ENCODE measurements at regions not wholly inside any gene's neighbourhood (a gene's known extent, or its start where the extent isn't known, plus 50 kb on each side); places are given as distances from the start of the nearest gene placed in this dataset.

DNA sequence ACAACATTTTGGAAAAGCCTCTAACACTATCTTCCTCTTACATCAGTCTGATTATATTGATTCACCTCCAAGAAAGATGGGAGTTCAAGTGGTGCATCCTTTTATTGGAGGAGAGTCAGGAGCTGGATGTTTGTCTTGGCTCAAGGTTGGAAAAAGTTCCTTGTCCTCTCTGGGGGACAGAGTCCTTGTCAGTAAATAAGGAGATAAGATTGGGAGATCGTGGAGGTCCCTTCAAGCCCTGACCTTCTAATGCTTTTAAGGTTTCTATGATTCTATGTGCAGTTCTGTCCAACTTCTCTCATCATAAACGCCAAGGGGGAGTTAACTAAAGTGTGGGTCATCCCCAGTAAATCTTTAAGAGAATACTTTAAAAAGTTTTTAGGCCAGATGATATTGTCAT, 60.9 kb upstream of the CCBE1 start:
- DNase-seq (ENCODE audit: low spot score) = no peak

DNA sequence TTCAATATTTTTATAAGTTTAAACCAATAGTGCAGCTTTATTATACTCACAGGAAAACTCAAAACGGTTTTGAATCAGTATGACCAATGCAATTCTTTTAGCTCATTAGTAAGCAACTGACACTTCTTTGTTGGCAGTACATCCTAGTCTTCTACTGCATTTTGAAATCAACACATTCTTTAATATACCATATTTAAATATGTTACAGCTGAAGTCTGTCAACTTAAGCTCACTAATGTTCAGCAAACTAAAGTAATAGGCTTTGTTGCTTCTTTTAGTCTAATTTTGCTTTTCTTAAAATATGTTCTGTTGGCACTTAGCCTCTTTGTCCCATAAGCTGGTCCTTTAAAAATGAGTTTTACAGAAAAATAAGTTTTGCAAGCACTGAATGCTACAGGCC, 55.4 kb upstream of the CCBE1 start:
- DNase-seq (ENCODE audit: low spot score) = peak; percentile 7

DNA sequence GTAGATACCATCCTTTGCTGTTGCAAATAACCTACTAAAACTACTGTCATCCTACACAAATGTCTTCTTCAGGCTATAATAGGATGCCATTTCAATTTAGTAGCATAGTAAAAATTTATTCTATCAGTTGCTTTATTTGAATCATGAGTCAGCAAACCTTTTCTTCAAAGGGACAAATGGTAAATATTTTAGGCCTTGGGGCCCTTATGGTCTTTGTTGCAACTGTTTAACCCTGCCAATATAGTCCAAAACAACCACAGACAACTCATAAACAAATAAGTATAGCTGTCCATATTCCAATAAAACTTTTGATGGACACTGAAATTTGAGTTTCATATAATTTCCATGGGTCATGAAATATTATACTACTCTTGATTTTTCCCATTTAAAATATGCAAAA, 54.0 kb upstream of the CCBE1 start:
- DNase-seq (ENCODE audit: low spot score) = no peak

DNA sequence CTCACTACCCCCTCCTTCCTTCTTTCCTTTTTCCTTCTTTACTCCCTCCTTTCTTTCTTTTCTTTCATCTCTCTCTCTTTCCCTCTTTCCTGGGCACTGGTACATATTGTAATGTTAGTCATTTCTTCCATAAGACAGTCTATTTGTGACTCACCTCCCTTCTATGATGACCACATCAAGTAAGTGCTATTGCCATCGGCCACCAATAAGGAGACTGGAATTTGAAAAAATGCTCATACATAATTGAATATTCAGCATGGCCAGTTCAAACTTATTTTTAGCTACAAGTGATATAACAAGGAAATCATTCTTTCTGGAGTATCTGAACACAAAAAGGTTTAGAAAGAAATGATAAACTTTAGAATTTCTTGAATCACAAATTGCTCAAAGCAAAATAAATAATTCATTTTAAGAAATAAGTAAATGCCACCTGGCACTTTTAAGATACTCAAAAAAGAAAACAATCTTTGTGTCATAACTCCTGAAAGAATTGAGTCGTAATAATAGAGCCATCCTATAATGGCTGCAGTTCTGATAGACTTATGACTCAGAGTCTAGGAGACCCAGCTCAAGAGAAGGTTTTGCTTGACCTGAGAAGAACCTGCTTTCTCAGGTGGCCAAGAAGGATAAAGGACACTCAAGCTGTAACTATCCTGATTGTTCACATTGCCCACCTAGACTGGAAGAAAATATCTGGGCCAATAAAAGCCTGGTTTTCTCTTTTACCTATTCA, 51.6 kb upstream of the CCBE1 start:
- DNase-seq (ENCODE audit: low spot score) = no peak

All from Ammon's horn (tissue), 1 donor.